ENCODE measurements at regions not wholly inside any gene's neighbourhood (a gene's known extent, or its start where the extent isn't known, plus 50 kb on each side); places are given as distances from the start of the nearest gene placed in this dataset.

DNA sequence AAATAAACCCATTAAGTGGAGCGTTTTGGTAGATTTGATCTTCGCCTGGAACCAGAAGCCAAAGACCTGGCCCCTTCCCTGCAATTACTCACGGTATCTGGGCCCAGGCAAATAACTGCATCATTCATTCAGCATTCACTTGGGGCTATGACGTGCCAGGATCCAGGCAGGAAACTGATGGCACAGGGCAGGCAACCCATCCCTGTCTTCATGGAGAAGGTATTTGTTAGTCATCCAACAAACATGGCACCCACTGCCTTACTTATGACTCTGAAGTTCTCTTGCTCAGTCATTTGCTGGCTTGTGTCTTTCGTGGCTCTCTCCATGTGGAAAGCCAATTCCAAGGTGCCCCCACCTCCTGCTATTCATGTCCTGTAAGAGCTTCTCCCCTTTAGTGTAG, 232.4 kb downstream of the BMP7 start:
- intact Hi-C loops (cut with micrococcal nuclease; ENCODE audit: unreplicated experiment): no loop called here
- Histone ChIP-seq H3K4me1 (ENCODE audit: control insufficient read depth, insufficient read depth, low read length) (no peaks in the 10 kb centered on the region), H3K9ac (ENCODE audit: control insufficient read depth, insufficient read depth, low read length) (no peak overlapping the region), H3K4me2 (ENCODE audit: control insufficient read depth, insufficient read depth) (no peak overlapping the region), H3K27me3 (replicated peaks in 1 of 2; ENCODE audit: control insufficient read depth in 2 of 2, insufficient read depth in 2 of 2, low read length in 1 of 2) (no peaks in the 10 kb centered on the region), H3K4me3 (no peak overlapping the region), H3K9me3 (replicated peaks; ENCODE audit: control insufficient read depth, insufficient read depth, low read length) (peaks cover 2% of the 10 kb centered on the region; the same call in 1 of the 3 replicates), H3K27ac (ENCODE audit: control insufficient read depth, insufficient read depth) (no peak overlapping the region), H2AFZ (ENCODE audit: control insufficient read depth, low read depth, low read length) (no peak overlapping the region), H4K20me1 (ENCODE audit: control insufficient read depth, insufficient read depth) (no peaks in the 10 kb centered on the region), H3K36me3 (ENCODE audit: control insufficient read depth in 2 of 2, insufficient read depth in 2 of 2, low read length in 1 of 2) (no peaks in the 10 kb centered on the region), H3K79me2 (ENCODE audit: control insufficient read depth, insufficient read depth, low read length) (no peaks in the 10 kb centered on the region)
- no TSS peak for BruUV-seq (replicated peaks)
- POLR2A ChIA-PET: no interaction called here
- RAD21 ChIA-PET (ENCODE audit: unreplicated experiment): no interaction called here
- in situ Hi-C loops (cut with MboI): no loop called here
- TF ChIP-seq IKZF1 (conservative IDR thresholded peaks at IDR 0.05) (no peak), LARP7 (IDR thresholded peaks at IDR 0.05) (no peak), RFX5 (IDR thresholded peaks at IDR 0.05; ENCODE audit: low read depth, low read length) (no peak), CHD1 (IDR thresholded peaks at IDR 0.05; ENCODE audit: low read depth, low read length) (no peak), SMAD5 (IDR thresholded peaks at IDR 0.05; ENCODE audit: low read depth) (no peak), CEBPB (IDR thresholded peaks at IDR 0.05; ENCODE audit: borderline replicate concordance in 1 of 2, low read depth in 2 of 2, low read length in 2 of 2) (no peak), ASH2L (IDR thresholded peaks at IDR 0.05; ENCODE audit: borderline replicate concordance, low read depth) (no peak), POLR2AphosphoS2 (IDR thresholded peaks at IDR 0.05; ENCODE audit: low read depth, low read length) (no peak), NFYB (IDR thresholded peaks at IDR 0.05; ENCODE audit: insufficient read depth, low read depth, low read length) (no peak)
- 25% methylated on average over 5 of the region's 5 CpGs for WGBS (ENCODE audit: insufficient coverage, insufficient replicate concordance, low lambda C conversion rate, missing lambda C conversion rate)
- SMC1A ChIA-PET (ENCODE audit: uncharacterized antibody, unreplicated experiment): no interaction called here
- DNase-seq (ENCODE audit: low read depth, low spot score): no peak
- no peak for ATAC-seq
- CTCF ChIA-PET: no interaction called here
- FAIRE-seq: no peak

DNA sequence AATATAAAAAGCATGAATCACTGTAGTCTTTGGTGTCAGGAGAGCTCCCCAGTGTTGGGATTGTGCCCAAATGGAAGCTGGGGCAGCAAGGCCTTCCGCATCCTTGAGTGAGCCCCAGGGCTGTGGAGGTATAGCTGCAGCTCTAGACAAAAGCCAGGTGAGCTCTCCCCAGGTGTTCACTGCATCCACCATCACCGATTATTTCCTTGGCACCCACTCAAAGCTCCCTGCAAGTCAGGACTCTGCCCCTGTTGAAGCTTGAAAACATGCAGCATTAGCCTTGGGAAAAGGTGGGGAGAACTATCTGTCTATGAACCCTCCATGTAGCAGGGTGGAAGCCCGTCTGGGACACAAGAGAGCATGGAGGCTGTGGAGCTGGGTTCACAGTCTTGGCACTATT, 228.8 kb downstream of the BMP7 start:
- BruUV-seq (replicated peaks): no TSS peak
- SMC1A ChIA-PET (ENCODE audit: uncharacterized antibody, unreplicated experiment): no interaction called here
- Histone ChIP-seq H4K20me1 (ENCODE audit: control insufficient read depth, insufficient read depth) (no peaks in the 10 kb centered on the region), H3K4me2 (ENCODE audit: control insufficient read depth, insufficient read depth) (no peak overlapping the region), H2AFZ (ENCODE audit: control insufficient read depth, low read depth, low read length) (no peak overlapping the region), H3K27me3 (replicated peaks in 1 of 2; ENCODE audit: control insufficient read depth in 2 of 2, insufficient read depth in 2 of 2, low read length in 1 of 2) (no peaks in the 10 kb centered on the region; a peak in 1 of 4 replicates), H3K9ac (ENCODE audit: control insufficient read depth, insufficient read depth, low read length) (no peak overlapping the region), H3K4me1 (ENCODE audit: control insufficient read depth, insufficient read depth, low read length) (no peaks in the 10 kb centered on the region), H3K27ac (ENCODE audit: control insufficient read depth, insufficient read depth) (no peak overlapping the region), H3K79me2 (ENCODE audit: control insufficient read depth, insufficient read depth, low read length) (no peaks in the 10 kb centered on the region), H3K9me3 (replicated peaks; ENCODE audit: control insufficient read depth, insufficient read depth, low read length) (peaks cover 2% of the 10 kb centered on the region; the same call in 1 of the 3 replicates), H3K36me3 (ENCODE audit: control insufficient read depth in 2 of 2, insufficient read depth in 2 of 2, low read length in 1 of 2) (no peaks in the 10 kb centered on the region), H3K4me3 (no peak overlapping the region)
- 13% methylated on average over 3 of the region's 3 CpGs for WGBS (ENCODE audit: insufficient coverage, insufficient replicate concordance, low lambda C conversion rate, missing lambda C conversion rate)
- FAIRE-seq (no peak), DNase-seq (ENCODE audit: low read depth, low spot score) (no peak), ATAC-seq (no peak)
- POLR2A ChIA-PET: no interaction called here
- CTCF ChIA-PET: no interaction called here
- intact Hi-C loops (cut with micrococcal nuclease; ENCODE audit: unreplicated experiment): no loop called here
- RAD21 ChIA-PET (ENCODE audit: unreplicated experiment): no interaction called here
- in situ Hi-C loops (cut with MboI): no loop called here
- TF ChIP-seq, protein P1, sequence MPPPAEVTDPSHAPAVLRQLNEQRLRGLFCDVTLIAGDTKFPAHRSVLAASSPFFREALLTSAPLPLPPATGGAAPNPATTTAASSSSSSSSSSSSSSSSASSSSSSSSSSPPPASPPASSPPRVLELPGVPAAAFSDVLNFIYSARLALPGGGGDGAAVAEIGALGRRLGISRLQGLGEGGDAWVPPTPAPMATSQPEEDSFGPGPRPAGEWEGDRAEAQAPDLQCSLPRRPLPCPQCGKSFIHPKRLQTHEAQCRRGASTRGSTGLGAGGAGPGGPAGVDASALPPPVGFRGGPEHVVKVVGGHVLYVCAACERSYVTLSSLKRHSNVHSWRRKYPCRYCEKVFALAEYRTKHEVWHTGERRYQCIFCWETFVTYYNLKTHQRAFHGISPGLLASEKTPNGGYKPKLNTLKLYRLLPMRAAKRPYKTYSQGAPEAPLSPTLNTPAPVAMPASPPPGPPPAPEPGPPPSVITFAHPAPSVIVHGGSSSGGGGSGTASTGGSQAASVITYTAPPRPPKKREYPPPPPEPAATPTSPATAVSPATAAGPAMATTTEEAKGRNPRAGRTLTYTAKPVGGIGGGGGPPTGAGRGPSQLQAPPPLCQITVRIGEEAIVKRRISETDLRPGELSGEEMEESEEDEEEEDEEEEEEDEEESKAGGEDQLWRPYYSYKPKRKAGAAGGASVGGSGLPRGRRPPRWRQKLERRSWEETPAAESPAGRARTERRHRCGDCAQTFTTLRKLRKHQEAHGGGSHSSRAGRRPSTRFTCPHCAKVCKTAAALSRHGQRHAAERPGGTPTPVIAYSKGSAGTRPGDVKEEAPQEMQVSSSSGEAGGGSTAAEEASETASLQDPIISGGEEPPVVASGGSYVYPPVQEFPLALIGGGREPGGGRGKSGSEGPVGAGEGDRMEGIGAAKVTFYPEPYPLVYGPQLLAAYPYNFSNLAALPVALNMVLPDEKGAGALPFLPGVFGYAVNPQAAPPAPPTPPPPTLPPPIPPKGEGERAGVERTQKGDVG (CRISPR knock-in tag; IDR thresholded peaks at IDR 0.05): no peak
- no peak for TF ChIP-seq ETV6 (conservative IDR thresholded peaks at IDR 0.05 in 1 of 2, IDR thresholded peaks at IDR 0.05 in 1 of 2; ENCODE audit: borderline replicate concordance in 1 of 2, low read depth in 1 of 2)
- no peak for TF ChIP-seq EED (IDR thresholded peaks at IDR 0.05; ENCODE audit: low read depth)
- no peak for TF ChIP-seq CHD2 (IDR thresholded peaks at IDR 0.05; ENCODE audit: borderline replicate concordance, low read depth, low read length)
- TF ChIP-seq SREBF1 (IDR thresholded peaks at IDR 0.05; ENCODE audit: low read length): no peak
- TF ChIP-seq, protein P2, sequence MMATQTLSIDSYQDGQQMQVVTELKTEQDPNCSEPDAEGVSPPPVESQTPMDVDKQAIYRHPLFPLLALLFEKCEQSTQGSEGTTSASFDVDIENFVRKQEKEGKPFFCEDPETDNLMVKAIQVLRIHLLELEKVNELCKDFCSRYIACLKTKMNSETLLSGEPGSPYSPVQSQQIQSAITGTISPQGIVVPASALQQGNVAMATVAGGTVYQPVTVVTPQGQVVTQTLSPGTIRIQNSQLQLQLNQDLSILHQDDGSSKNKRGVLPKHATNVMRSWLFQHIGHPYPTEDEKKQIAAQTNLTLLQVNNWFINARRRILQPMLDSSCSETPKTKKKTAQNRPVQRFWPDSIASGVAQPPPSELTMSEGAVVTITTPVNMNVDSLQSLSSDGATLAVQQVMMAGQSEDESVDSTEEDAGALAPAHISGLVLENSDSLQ (IDR thresholded peaks at IDR 0.05): no peak
